GM20000 (cell line): ENCODE measurements at regions not wholly inside any gene's neighbourhood (a gene's known extent, or its start where the extent isn't known, plus 50 kb on each side); places are given as distances from the start of the nearest gene placed in this dataset.

ENCODE experiments used
- DNase-seq: peaks from one replicate; pipeline ENCODE4 v3.0.0; 2012; ENCODE audit warnings: low spot score
- TF ChIP-seq, protein P1 (sequence below): IDR thresholded peaks from 2 replicates; pipeline ENCODE4 v1.5.1; 2012; ENCODE audit warnings: mild to moderate bottlenecking, control low read depth; ENCODE audit errors: extremely low read depth, missing control alignments

DNA sequence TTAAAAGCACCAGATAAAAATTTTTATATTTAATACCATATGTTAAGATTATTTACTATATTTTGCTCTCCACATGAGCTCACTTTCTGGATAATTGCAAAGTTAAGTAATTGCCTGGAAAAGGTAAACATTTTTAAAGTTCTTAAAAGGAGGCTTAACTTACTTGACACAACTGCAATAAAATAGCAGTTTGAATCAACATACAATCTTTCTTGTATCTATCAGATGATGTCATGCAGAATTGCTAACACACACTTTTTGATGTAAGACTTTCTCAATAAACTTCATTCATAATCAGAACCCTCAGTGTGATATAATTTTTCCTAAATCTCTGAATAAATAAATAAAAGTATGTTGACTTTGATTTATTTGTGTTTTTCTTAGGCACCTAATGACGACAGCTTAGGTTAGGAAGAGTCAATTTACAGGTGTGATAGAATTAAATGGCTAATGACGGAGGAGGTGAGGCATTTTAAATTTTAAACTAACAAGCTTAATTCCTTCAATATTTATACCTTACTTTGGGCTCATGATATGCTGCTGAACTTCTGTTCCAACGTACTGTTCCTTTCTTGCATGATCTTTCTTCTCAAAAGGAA is 99.5 kb downstream of the LYPLAL1 start:
- TF ChIP-seq, protein P1, sequence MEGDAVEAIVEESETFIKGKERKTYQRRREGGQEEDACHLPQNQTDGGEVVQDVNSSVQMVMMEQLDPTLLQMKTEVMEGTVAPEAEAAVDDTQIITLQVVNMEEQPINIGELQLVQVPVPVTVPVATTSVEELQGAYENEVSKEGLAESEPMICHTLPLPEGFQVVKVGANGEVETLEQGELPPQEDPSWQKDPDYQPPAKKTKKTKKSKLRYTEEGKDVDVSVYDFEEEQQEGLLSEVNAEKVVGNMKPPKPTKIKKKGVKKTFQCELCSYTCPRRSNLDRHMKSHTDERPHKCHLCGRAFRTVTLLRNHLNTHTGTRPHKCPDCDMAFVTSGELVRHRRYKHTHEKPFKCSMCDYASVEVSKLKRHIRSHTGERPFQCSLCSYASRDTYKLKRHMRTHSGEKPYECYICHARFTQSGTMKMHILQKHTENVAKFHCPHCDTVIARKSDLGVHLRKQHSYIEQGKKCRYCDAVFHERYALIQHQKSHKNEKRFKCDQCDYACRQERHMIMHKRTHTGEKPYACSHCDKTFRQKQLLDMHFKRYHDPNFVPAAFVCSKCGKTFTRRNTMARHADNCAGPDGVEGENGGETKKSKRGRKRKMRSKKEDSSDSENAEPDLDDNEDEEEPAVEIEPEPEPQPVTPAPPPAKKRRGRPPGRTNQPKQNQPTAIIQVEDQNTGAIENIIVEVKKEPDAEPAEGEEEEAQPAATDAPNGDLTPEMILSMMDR: no peak
- DNase-seq: no peak

DNA sequence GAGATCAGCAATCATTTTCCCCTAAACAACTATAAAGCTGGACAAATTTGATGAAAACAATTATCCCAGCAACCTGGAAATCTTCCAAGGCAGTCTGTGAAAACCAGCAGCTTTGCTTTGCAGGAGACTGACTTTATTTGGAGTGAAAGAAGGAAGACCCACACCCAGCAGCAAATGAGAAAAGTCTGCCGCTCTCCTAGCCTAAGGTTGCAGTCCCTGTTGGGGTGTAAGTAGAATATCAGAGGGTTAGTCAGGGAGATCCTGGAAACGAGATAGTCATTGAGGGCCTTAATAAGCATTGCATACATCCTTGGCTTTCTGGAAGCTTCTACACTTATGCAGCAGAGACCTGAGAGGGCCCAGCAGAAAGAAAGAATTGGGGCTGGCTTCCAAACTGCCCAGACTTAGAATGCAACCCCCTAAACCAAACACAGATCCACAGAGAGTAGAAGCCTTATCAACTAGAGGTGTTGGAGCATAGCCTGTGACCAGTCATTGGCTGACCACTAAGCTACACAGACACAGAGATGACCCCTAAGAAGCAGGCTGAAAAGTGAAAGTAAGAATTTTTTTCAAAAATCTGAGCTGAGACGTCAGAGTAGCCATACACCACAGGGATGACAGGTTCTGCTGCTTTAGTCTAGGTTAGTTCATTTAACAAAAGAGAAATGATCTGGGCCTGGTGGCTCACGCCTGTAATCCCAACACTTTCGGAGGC is 98.3 kb downstream of the LYPLAL1 start:
- TF ChIP-seq, protein P1: no peak
- DNase-seq: peak; percentile 5

DNA sequence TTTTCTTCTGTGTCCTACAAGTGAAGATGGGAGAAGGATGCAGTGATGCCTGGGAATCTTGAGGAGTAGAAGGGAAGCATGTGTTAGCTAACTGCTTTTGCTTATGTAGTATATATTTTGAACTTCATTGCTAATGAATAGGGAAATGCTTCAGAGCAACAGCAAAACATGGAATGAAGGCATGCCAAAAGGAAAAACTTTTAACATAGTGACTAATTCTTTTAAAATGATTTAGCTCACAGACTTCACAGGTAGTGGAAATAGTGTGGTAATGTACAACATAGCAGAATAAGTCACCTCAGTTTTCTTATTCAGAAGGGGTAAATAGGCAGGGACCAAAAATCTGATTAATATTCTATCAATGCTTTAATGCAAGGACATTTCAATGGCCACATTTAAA is 95.5 kb downstream of the LYPLAL1 start:
- no peak for DNase-seq
- TF ChIP-seq, protein P1: no peak

DNA sequence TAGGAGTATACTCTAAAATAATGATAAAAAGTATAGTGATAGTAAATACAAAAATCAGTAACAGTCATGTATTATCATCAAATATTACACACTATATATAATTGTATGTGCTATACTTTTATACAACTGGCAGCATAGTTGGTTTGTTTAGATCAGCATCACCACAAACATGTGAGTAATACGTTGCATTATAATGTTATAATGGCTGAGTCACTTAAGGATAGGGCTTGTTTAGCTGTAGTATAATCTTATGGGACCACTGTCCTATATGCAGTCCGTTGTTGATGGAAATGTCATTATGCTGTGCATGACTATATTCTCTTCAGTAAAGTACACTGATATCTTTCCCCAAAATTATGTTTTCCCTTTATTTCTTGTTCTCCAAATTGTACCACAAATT is 92.8 kb downstream of the LYPLAL1 start:
- TF ChIP-seq, protein P1: no peak

DNA sequence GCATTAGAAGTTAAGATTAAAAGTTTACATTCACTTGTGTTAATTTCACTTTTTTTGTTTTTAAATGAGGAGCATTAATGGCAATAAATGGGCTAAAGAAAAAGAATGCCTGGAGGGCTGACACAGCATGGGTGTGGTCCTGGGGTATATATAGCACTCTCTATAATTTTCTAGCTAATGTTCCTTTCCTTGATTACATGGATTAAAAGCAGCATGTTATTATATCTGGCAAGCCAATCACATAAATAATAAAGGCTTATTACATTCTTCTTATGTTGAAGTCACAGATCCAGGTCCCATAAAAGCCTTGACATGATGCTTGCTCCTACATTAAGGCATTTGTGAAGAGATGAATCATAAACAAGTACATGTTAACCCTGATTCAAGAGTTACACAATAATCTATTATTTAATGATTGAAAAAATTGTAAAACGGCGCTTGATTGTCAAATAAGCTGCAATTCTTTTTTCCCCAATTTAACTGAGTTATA is 91.4 kb downstream of the LYPLAL1 start:
- no peak for DNase-seq
- TF ChIP-seq, protein P1: no peak

More for the DNA sequence above, 92.8 kb downstream of the LYPLAL1 start:
- DNase-seq: no peak

DNA sequence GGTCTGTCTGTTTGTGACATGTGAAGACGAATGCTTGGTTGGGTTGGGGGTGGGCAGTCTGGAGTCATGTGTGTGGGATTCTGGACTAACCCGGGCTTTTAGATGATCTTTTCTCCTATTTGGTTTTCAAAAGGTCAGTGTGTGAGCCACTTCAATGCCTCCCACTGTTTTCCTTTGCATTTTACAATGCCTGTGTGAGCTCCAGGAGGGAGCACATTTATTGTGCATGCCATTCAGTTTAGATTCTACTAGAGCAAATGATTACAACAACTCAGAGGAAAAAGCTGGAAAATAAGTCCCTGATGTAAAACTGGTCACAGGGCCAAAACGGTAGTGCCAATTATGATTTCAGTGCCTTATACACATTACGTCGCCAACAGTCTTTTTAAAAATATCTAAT is 90.9 kb downstream of the LYPLAL1 start:
- DNase-seq: no peak
- TF ChIP-seq, protein P1: no peak
